ENCODE measurements at regions not wholly inside any gene's neighbourhood (a gene's known extent, or its start where the extent isn't known, plus 50 kb on each side); places are given as distances from the start of the nearest gene placed in this dataset.
"Not testable (repeated sequence)": the region's sequence is repeated elsewhere in the genome, so short reads cannot be mapped to it uniquely, and the experiment has no call there.

DNA sequence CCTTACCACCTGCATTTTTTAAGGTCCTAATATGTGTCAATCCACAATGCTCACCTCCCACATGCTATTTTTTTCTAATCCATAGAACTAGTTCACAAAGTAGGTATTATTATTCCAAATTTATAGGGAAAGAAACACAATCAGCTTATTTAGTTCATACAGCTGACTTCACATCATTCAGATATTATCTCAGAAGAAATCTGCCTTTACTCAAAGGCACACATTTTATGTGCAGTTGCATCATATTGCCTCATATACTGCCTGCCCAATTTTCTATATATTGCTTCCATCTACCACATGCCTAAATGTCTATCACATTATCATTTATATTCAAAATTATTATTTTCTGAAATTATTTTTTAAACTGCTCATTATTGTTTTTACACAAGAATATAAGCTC is 88.7 kb upstream of the LUZP2 start:
- Histone ChIP-seq H3K36me3 (no peaks in the 10 kb centered on the region), H3K27ac (no peak overlapping the region), H3K4me1 (no peaks in the 10 kb centered on the region), H3K4me3 (no peak overlapping the region), H3K9me3 (no peaks in the 10 kb centered on the region), H3K27me3 (no peaks in the 10 kb centered on the region)
- TF ChIP-seq POLR2A (IDR thresholded peaks at IDR 0.05) (no peak), CTCF (IDR thresholded peaks at IDR 0.05) (no peak)
- DNase-seq: no peak

- Histone ChIP-seq H3K4me1 (no peaks in the 10 kb centered on the region), H3K27me3 (no peaks in the 10 kb centered on the region), H3K36me3 (no peaks in the 10 kb centered on the region), H3K4me3 (no peak overlapping the region), H3K9me3 (no peaks in the 10 kb centered on the region), H3K27ac (no peak overlapping the region)
- no peak for DNase-seq
- no peak for TF ChIP-seq POLR2A (IDR thresholded peaks at IDR 0.05)
- no peak for TF ChIP-seq CTCF (IDR thresholded peaks at IDR 0.05)
These were observed 85.1 kb upstream of the LUZP2 start for GRCh38 chr11:24411791-24412190.

DNA sequence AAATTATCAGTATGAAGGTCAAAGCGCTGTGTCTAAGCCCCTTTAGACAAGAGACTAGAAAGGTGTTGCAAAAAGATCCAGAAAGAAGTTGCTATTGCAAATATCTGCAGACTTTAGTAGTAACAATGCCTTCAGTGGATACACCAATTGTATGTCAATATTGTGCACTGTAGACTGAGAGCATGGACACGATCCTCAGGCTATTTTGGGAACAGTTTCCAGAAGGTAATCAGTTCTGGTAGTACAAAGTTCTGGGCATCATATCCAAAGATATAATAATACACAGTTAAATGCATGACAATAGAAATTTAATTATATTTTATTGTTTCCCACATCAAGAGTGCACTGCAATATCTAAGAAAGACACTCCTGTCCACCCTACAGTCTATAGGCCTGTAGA is 84.1 kb upstream of the LUZP2 start:
- H3K27ac ChIP-seq: no peak overlapping the region
- H3K9me3 ChIP-seq: no peaks in the 10 kb centered on the region
- H3K36me3 ChIP-seq: no peaks in the 10 kb centered on the region
- TF ChIP-seq POLR2A (IDR thresholded peaks at IDR 0.05): no peak
- TF ChIP-seq CTCF (IDR thresholded peaks at IDR 0.05): no peak
- DNase-seq: no peak
- H3K4me3 ChIP-seq: no peak overlapping the region
- H3K4me1 ChIP-seq: no peaks in the 10 kb centered on the region
- no peaks in the 10 kb centered on the region for H3K27me3 ChIP-seq

- Histone ChIP-seq H3K27me3 (no peaks in the 10 kb centered on the region), H3K9me3 (no peaks in the 10 kb centered on the region), H3K4me3 (no peak overlapping the region), H3K4me1 (no peaks in the 10 kb centered on the region), H3K36me3 (no peaks in the 10 kb centered on the region), H3K27ac (no peak overlapping the region)
- TF ChIP-seq POLR2A (IDR thresholded peaks at IDR 0.05): no peak
- no peak for TF ChIP-seq CTCF (IDR thresholded peaks at IDR 0.05)
- no peak for DNase-seq
These were observed 83.5 kb upstream of the LUZP2 start for GRCh38 chr11:24413391-24413790.

- peak in 1 of 3 donors; percentile 19 for DNase-seq
- H3K4me1 ChIP-seq, H3K36me3 ChIP-seq: not testable (repeated sequence)
These were observed 80.8 kb upstream of the LUZP2 start for GRCh38 chr11:24415955-24416636.

DNA sequence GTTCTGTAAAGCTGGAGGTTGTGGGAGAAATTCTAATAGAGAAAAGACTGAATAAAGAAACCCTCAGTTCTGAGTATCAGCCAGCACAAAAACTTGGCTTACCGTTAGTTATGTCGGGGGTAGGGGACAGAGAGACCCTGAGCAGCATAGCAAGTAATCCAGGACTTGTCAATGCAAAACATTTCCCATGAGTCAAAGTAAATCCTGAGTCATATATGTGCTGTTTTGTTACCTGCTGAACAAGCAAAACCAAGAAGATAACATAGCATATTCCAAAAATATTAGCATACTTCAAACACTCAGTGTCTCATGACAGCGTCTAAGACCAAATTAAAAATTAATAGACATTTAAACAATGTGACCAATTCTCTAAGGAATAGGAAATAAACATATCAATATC is 75.1 kb upstream of the LUZP2 start:
- DNase-seq: no peak
- Histone ChIP-seq H3K27ac (no peak overlapping the region), H3K36me3 (no peaks in the 10 kb centered on the region), H3K4me3 (no peak overlapping the region), H3K27me3 (no peaks in the 10 kb centered on the region), H3K4me1 (no peaks in the 10 kb centered on the region), H3K9me3 (no peaks in the 10 kb centered on the region)
- TF ChIP-seq POLR2A (IDR thresholded peaks at IDR 0.05) (no peak), CTCF (IDR thresholded peaks at IDR 0.05) (no peak)

More at GRCh38 chr11:24415955-24416636, 80.8 kb upstream of the LUZP2 start:
- H3K4me3 ChIP-seq, H3K27ac ChIP-seq, H3K9me3 ChIP-seq, H3K27me3 ChIP-seq: not testable (repeated sequence)
